PC-3 (cell line): ENCODE measurements at regions not wholly inside any gene's neighbourhood (a gene's known extent, or its start where the extent isn't known, plus 50 kb on each side); places are given as distances from the start of the nearest gene placed in this dataset.

Experiments used
- CTCF ChIP-seq: fragments of 300-600 bp; sonication (generic); conservative IDR thresholded peaks from 2 replicates; pipeline ENCODE4 v1.5.1; 2017; ENCODE audit warnings: antibody characterized with exemption, low read depth, mild to moderate bottlenecking, low read length
- EZH2 ChIP-seq: fragments of 300-600 bp; sonication (generic); IDR thresholded peaks from one replicate; pipeline ENCODE4 v1.6.1; 2017; ENCODE audit warnings: antibody characterized with exemption, mild to moderate bottlenecking, low read length; ENCODE audit not compliant: unreplicated experiment

- TF ChIP-seq CTCF, result no peak
- no peak for TF ChIP-seq EZH2
Measured at GRCh38 chr20:53832499-53832898, 237.9 kb downstream of the BCAS1 start.
